ENCODE measurements at regions not wholly inside any gene's neighbourhood (a gene's known extent, or its start where the extent isn't known, plus 50 kb on each side); places are given as distances from the start of the nearest gene placed in this dataset.
"Not testable (repeated sequence)": the region's sequence is repeated elsewhere in the genome, so short reads cannot be mapped to it uniquely, and the experiment has no call there.

GRCh38 chr11:92457250-92457649 is 232.6 kb downstream of the FAT3 start:
- no peak overlapping the region for H3K27ac ChIP-seq (ENCODE audit: low read depth, low read length)
- no peaks in the 10 kb centered on the region for H3K4me1 ChIP-seq (ENCODE audit: control insufficient read depth in 5 of 5, insufficient read depth in 5 of 5, low read length in 5 of 5)
- H3K36me3 ChIP-seq (ENCODE audit: control insufficient read depth in 5 of 5, insufficient read depth in 5 of 5, low read length in 5 of 5), result no peaks in the 10 kb centered on the region
- H3K9me3 ChIP-seq (ENCODE audit: control insufficient read depth in 5 of 5, low read length in 5 of 5), result no peaks in the 10 kb centered on the region
- no peaks in the 10 kb centered on the region for H3K27me3 ChIP-seq (ENCODE audit: control insufficient read depth in 5 of 5, insufficient read depth in 4 of 5, low read length in 5 of 5)
- H3K9ac ChIP-seq (ENCODE audit: low read length in 5 of 5), result no peak overlapping the region
- no peak overlapping the region for H3K4me3 ChIP-seq (ENCODE audit: low read depth in 1 of 5, low read length in 5 of 5)

DNA sequence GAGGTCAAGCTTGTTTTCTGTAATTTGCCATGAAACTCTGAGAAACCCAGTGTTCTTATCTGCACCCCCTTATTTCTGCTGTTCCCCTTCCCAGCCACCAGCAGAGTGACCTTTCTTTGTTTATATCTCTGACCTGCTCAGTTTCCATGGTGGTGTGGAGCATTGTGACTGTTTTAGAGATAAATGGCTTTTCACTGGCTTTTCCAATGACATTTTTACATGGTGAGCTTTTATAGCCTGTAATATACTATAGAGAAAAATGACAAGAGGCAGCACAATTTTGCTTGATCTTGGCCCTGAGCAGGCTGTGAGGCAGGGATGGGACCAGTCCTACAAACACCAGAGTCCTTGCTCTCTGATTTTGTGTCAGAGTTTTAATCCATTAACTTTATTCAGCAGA is 233.9 kb downstream of the FAT3 start:
- H3K4me1 ChIP-seq (ENCODE audit: control insufficient read depth in 5 of 5, insufficient read depth in 5 of 5, low read length in 5 of 5), result no peaks in the 10 kb centered on the region
- H3K27me3 ChIP-seq (ENCODE audit: control insufficient read depth in 5 of 5, insufficient read depth in 4 of 5, low read length in 5 of 5), result no peaks in the 10 kb centered on the region
- H3K27ac ChIP-seq (ENCODE audit: low read depth, low read length), result no peak overlapping the region
- H3K4me3 ChIP-seq (ENCODE audit: low read depth in 1 of 5, low read length in 5 of 5), result no peak overlapping the region
- H3K36me3 ChIP-seq (ENCODE audit: control insufficient read depth in 5 of 5, insufficient read depth in 5 of 5, low read length in 5 of 5), result no peaks in the 10 kb centered on the region
- no peaks in the 10 kb centered on the region for H3K9me3 ChIP-seq (ENCODE audit: control insufficient read depth in 5 of 5, low read length in 5 of 5)
- no peak overlapping the region for H3K9ac ChIP-seq (ENCODE audit: low read length in 5 of 5)

DNA sequence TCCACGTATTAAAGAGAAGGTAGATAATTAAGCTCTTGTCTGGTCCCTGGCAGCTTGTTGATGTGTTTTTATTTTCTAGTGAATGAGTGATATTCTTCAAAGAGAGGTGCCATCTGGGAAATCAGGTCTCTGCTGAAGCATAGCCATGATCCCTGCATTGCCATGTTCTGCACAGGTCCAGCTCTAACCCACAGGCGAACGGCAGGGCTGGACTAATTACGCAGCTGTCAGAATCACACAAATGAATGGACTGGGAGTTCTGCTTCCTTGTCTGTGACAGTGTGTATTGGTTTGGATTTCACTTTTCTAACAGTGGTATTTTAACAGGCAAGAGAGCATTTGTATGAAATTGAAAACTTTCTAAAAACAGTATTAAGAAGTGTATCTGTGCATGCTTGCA is 235.6 kb downstream of the FAT3 start:
- H3K27ac ChIP-seq (ENCODE audit: low read depth, low read length), result no peak overlapping the region
- H3K4me3 ChIP-seq (ENCODE audit: low read depth in 1 of 5, low read length in 5 of 5), result no peak overlapping the region
- H3K4me1 ChIP-seq (ENCODE audit: control insufficient read depth in 5 of 5, insufficient read depth in 5 of 5, low read length in 5 of 5), result no peaks in the 10 kb centered on the region
- peaks cover 0 to 4% (median 0%) of the 10 kb centered on the region in 5 donors for H3K27me3 ChIP-seq (ENCODE audit: control insufficient read depth in 5 of 5, insufficient read depth in 4 of 5, low read length in 5 of 5)
- H3K9ac ChIP-seq (ENCODE audit: low read length in 5 of 5), result no peak overlapping the region
- H3K36me3 ChIP-seq (ENCODE audit: control insufficient read depth in 5 of 5, insufficient read depth in 5 of 5, low read length in 5 of 5), result no peaks in the 10 kb centered on the region
- H3K9me3 ChIP-seq (ENCODE audit: control insufficient read depth in 5 of 5, low read length in 5 of 5), result no peaks in the 10 kb centered on the region

DNA sequence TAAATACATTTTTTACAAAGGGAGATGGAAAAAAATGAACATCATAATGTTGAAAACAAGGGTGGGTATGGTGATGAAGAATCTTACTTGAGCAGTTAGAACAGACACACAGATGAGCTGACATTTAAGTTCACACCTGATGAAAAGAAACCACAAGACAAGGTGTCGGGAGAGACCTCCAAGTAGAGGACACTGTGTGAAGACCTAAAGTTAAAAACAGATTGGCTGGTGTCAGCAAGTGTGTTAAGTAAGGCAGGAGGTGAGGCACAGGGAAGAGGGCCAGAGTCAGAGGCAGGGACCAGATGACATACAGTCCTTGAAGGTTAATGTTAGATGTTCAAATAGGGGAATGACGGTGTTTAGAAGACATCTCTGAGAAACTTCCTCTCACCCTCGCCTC is 236.8 kb downstream of the FAT3 start:
- Histone ChIP-seq H3K36me3 (ENCODE audit: control insufficient read depth in 5 of 5, insufficient read depth in 5 of 5, low read length in 5 of 5) (no peaks in the 10 kb centered on the region), H3K9me3 (ENCODE audit: control insufficient read depth in 5 of 5, low read length in 5 of 5) (no peaks in the 10 kb centered on the region), H3K4me1 (ENCODE audit: control insufficient read depth in 5 of 5, insufficient read depth in 5 of 5, low read length in 5 of 5) (no peaks in the 10 kb centered on the region), H3K27ac (ENCODE audit: low read depth, low read length) (no peak overlapping the region), H3K9ac (ENCODE audit: low read length in 5 of 5) (no peak overlapping the region), H3K4me3 (ENCODE audit: low read depth in 1 of 5, low read length in 5 of 5) (no peak overlapping the region), H3K27me3 (ENCODE audit: control insufficient read depth in 5 of 5, insufficient read depth in 4 of 5, low read length in 5 of 5) (peaks cover 0 to 4% (median 0%) of the 10 kb centered on the region in 5 donors)

DNA sequence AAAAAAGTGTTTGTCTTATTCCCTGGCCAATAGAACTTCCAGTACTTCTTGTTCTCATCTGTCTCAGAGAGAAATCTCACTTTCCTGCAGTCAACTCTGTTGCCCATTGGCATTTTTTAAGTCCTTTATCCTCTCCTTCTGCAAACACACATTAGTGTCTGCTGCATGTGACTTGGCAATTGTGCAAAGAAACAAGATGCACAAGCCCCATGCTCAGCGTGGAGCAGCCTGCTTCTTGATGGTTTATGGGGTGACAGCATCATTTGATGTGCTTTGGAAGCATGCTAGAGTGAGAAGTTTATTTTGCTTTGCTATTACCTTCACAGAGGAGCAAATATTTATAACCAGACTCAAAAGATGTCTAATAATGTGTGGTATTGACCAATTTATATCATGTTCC is 238.2 kb downstream of the FAT3 start:
- Histone ChIP-seq H3K36me3 (ENCODE audit: control insufficient read depth in 5 of 5, insufficient read depth in 5 of 5, low read length in 5 of 5) (no peaks in the 10 kb centered on the region), H3K4me1 (ENCODE audit: control insufficient read depth in 5 of 5, insufficient read depth in 5 of 5, low read length in 5 of 5) (no peaks in the 10 kb centered on the region), H3K9me3 (ENCODE audit: control insufficient read depth in 5 of 5, low read length in 5 of 5) (no peaks in the 10 kb centered on the region), H3K27me3 (ENCODE audit: control insufficient read depth in 5 of 5, insufficient read depth in 4 of 5, low read length in 5 of 5) (peaks cover 0 to 4% (median 0%) of the 10 kb centered on the region in 5 donors), H3K4me3 (ENCODE audit: low read depth in 1 of 5, low read length in 5 of 5) (no peak overlapping the region), H3K9ac (ENCODE audit: low read length in 5 of 5) (no peak overlapping the region), H3K27ac (ENCODE audit: low read depth, low read length) (no peak overlapping the region)

DNA sequence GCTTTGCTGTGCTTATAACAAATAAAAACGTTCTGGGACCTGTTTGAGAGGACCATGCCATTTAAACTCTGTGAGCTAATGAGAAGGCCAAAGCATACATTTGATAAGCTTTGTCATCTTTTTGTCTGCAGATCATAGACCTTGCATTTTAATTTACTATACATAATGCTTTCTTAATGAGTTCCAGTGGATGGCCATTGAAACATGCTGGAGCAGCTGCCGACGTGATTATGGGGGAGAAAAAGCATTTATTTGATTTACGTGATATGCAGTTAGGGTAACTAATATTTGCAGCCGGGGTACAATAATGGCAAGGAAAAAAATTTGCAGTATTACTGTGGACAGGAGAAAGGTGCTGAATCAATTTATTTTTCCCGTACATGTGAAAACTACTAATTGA is 240.2 kb downstream of the FAT3 start:
- Histone ChIP-seq H3K36me3 (ENCODE audit: control insufficient read depth in 5 of 5, insufficient read depth in 5 of 5, low read length in 5 of 5) (no peaks in the 10 kb centered on the region), H3K9me3 (ENCODE audit: control insufficient read depth in 5 of 5, low read length in 5 of 5) (no peaks in the 10 kb centered on the region), H3K27ac (ENCODE audit: low read depth, low read length) (no peak overlapping the region), H3K4me3 (ENCODE audit: low read depth in 1 of 5, low read length in 5 of 5) (no peak overlapping the region), H3K27me3 (ENCODE audit: control insufficient read depth in 5 of 5, insufficient read depth in 4 of 5, low read length in 5 of 5) (peaks cover 0 to 4% (median 0%) of the 10 kb centered on the region in 5 donors), H3K4me1 (ENCODE audit: control insufficient read depth in 5 of 5, insufficient read depth in 5 of 5, low read length in 5 of 5) (no peaks in the 10 kb centered on the region), H3K9ac (ENCODE audit: low read length in 5 of 5) (no peak overlapping the region)

GRCh38 chr11:92465410-92465809 is 240.8 kb downstream of the FAT3 start:
- not testable (repeated sequence) for H3K36me3 ChIP-seq (ENCODE audit: control insufficient read depth in 5 of 5, insufficient read depth in 5 of 5, low read length in 5 of 5); H3K27ac ChIP-seq (ENCODE audit: low read depth, low read length)

GRCh38 chr11:92473736-92474135 is 249.1 kb downstream of the FAT3 start:
- Histone ChIP-seq H3K27ac (ENCODE audit: low read depth, low read length) (no peak overlapping the region), H3K4me3 (ENCODE audit: low read depth in 1 of 5, low read length in 5 of 5) (no peak overlapping the region), H3K9me3 (ENCODE audit: control insufficient read depth in 5 of 5, low read length in 5 of 5) (no peaks in the 10 kb centered on the region), H3K27me3 (ENCODE audit: control insufficient read depth in 5 of 5, insufficient read depth in 4 of 5, low read length in 5 of 5) (no peaks in the 10 kb centered on the region), H3K9ac (ENCODE audit: low read length in 5 of 5) (no peak overlapping the region), H3K4me1 (ENCODE audit: control insufficient read depth in 5 of 5, insufficient read depth in 5 of 5, low read length in 5 of 5) (no peaks in the 10 kb centered on the region), H3K36me3 (ENCODE audit: control insufficient read depth in 5 of 5, insufficient read depth in 5 of 5, low read length in 5 of 5) (no peaks in the 10 kb centered on the region)

More at GRCh38 chr11:92465410-92465809, 240.8 kb downstream of the FAT3 start:
- not testable (repeated sequence) for H3K9ac ChIP-seq (ENCODE audit: low read length in 5 of 5); H3K4me1 ChIP-seq (ENCODE audit: control insufficient read depth in 5 of 5, insufficient read depth in 5 of 5, low read length in 5 of 5); H3K9me3 ChIP-seq (ENCODE audit: control insufficient read depth in 5 of 5, low read length in 5 of 5); H3K27me3 ChIP-seq (ENCODE audit: control insufficient read depth in 5 of 5, insufficient read depth in 4 of 5, low read length in 5 of 5); H3K4me3 ChIP-seq (ENCODE audit: low read depth in 1 of 5, low read length in 5 of 5)

- Histone ChIP-seq H3K9ac (ENCODE audit: low read length in 5 of 5) (no peak overlapping the region), H3K4me1 (ENCODE audit: control insufficient read depth in 5 of 5, insufficient read depth in 5 of 5, low read length in 5 of 5) (no peaks in the 10 kb centered on the region), H3K36me3 (ENCODE audit: control insufficient read depth in 5 of 5, insufficient read depth in 5 of 5, low read length in 5 of 5) (no peaks in the 10 kb centered on the region), H3K27ac (ENCODE audit: low read depth, low read length) (no peak overlapping the region), H3K27me3 (ENCODE audit: control insufficient read depth in 5 of 5, insufficient read depth in 4 of 5, low read length in 5 of 5) (no peaks in the 10 kb centered on the region), H3K9me3 (ENCODE audit: control insufficient read depth in 5 of 5, low read length in 5 of 5) (no peaks in the 10 kb centered on the region), H3K4me3 (ENCODE audit: low read depth in 1 of 5, low read length in 5 of 5) (no peak overlapping the region)
These were observed 250.7 kb downstream of the FAT3 start for GRCh38 chr11:92475316-92475715.

DNA sequence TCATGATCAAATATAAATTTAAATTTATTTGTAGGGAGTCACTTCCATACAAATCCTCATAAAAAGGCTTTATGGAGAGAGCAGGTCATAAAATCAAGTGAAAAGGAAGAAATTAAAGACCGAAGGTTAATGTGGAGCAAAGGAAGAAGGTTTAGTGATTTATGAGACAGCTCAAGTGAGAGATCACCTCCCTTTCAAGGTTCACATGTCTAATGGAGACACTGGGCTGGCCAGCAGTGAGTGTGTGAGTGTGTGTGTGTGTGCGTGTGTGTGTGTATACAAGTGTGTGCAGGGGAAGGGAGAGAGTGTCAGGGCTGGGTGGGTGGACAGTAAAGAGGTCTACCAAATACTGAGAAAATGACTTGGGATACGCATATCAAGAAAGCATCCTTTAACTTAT is 251.2 kb downstream of the FAT3 start:
- H3K9me3 ChIP-seq (ENCODE audit: control insufficient read depth in 5 of 5, low read length in 5 of 5), result no peaks in the 10 kb centered on the region
- H3K4me3 ChIP-seq (ENCODE audit: low read depth in 1 of 5, low read length in 5 of 5), result no peak overlapping the region

DNA sequence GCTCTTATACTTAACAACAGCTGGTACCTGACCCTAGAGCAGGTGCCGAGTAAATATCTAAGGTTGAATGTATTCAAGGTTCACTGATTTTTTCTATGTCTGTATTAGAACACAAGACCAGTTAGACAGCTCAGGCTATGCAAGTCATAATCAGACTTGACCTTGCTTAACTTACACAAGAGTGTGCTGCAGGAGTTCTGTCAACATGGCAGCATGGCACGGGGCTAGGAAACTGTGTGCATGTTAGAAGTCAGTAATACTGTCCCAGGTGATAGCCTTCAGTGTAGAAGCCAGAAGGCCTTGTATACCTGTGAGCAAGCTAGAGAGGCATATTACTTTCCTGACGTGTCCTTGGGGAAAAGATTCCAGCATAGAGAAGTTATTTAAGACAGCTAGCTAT is 253.1 kb downstream of the FAT3 start:
- H3K27ac ChIP-seq (ENCODE audit: low read depth, low read length), result no peak overlapping the region
- H3K27me3 ChIP-seq (ENCODE audit: control insufficient read depth in 5 of 5, insufficient read depth in 4 of 5, low read length in 5 of 5), result no peaks in the 10 kb centered on the region
- H3K36me3 ChIP-seq (ENCODE audit: control insufficient read depth in 5 of 5, insufficient read depth in 5 of 5, low read length in 5 of 5), result no peaks in the 10 kb centered on the region
- H3K9ac ChIP-seq (ENCODE audit: low read length in 5 of 5), result no peak overlapping the region
- no peaks in the 10 kb centered on the region for H3K9me3 ChIP-seq (ENCODE audit: control insufficient read depth in 5 of 5, low read length in 5 of 5)
- H3K4me3 ChIP-seq (ENCODE audit: low read depth in 1 of 5, low read length in 5 of 5), result no peak overlapping the region
- no peaks in the 10 kb centered on the region for H3K4me1 ChIP-seq (ENCODE audit: control insufficient read depth in 5 of 5, insufficient read depth in 5 of 5, low read length in 5 of 5)

More for the DNA sequence above, 251.2 kb downstream of the FAT3 start:
- H3K36me3 ChIP-seq (ENCODE audit: control insufficient read depth in 5 of 5, insufficient read depth in 5 of 5, low read length in 5 of 5), result no peaks in the 10 kb centered on the region
- H3K9ac ChIP-seq (ENCODE audit: low read length in 5 of 5), result no peak overlapping the region
- H3K27ac ChIP-seq (ENCODE audit: low read depth, low read length), result no peak overlapping the region
- no peaks in the 10 kb centered on the region for H3K27me3 ChIP-seq (ENCODE audit: control insufficient read depth in 5 of 5, insufficient read depth in 4 of 5, low read length in 5 of 5)
- H3K4me1 ChIP-seq (ENCODE audit: control insufficient read depth in 5 of 5, insufficient read depth in 5 of 5, low read length in 5 of 5), result no peaks in the 10 kb centered on the region
